H9 (cell line): ENCODE measurements at regions not wholly inside any gene's neighbourhood (a gene's known extent, or its start where the extent isn't known, plus 50 kb on each side); places are given as distances from the start of the nearest gene placed in this dataset.

Experiments
- DNase-seq: peaks from one replicate; pipeline ENCODE4 v3.0.0-alpha.2; 2017
- H2AFZ ChIP-seq: one replicate; pipeline ENCODE4 v1.6.1; 2013; ENCODE audit warnings: mild to moderate bottlenecking, low read length, control low read depth, moderate library complexity
- H2AK5ac ChIP-seq: 2 replicates; pipeline ENCODE4 v1.6.1; 2013; ENCODE audit warnings: low read length, control low read depth, mixed read lengths; ENCODE audit not compliant: insufficient read length
- H2BK120ac ChIP-seq: one replicate; pipeline ENCODE4 v1.6.1; 2013; ENCODE audit warnings: low read depth, mild to moderate bottlenecking, low read length, control low read depth, inconsistent platforms; ENCODE audit not compliant: poor library complexity, severe bottlenecking
- H2BK12ac ChIP-seq: 2 replicates; pipeline ENCODE4 v1.6.1; 2013; ENCODE audit warnings: low read length, control low read depth, mixed read lengths, low read depth; ENCODE audit not compliant: insufficient read length
- H2BK15ac ChIP-seq: 2 replicates; pipeline ENCODE4 v1.6.1; 2013; ENCODE audit warnings: low read depth, low read length, control low read depth
- H2BK20ac ChIP-seq: one replicate; pipeline ENCODE4 v1.6.1; 2013; ENCODE audit warnings: low read depth, mild to moderate bottlenecking, low read length, control low read depth, inconsistent platforms; ENCODE audit not compliant: poor library complexity, severe bottlenecking
- H2BK5ac ChIP-seq: 2 replicates; pipeline ENCODE4 v1.6.1; 2013; ENCODE audit warnings: low read length, control low read depth, mixed read lengths; ENCODE audit not compliant: insufficient read length
- H3K14ac ChIP-seq: 2 replicates; pipeline ENCODE4 v1.6.1; 2013; ENCODE audit warnings: low read length, control low read depth; ENCODE audit not compliant: insufficient read depth
- H3K18ac ChIP-seq: 2 replicates; pipeline ENCODE4 v1.6.1; 2013; ENCODE audit warnings: low read depth, mild to moderate bottlenecking, mixed read lengths, low read length, control low read depth; ENCODE audit not compliant: insufficient read length
- H3K23ac ChIP-seq: 2 replicates; pipeline ENCODE4 v1.6.1; 2013; ENCODE audit warnings: low read length, control low read depth, mixed read lengths, low read depth; ENCODE audit not compliant: insufficient read length
- H3K23me2 ChIP-seq: 2 replicates; pipeline ENCODE4 v1.6.1; 2013; ENCODE audit warnings: low read depth, mild to moderate bottlenecking, mixed read lengths, low read length, control low read depth; ENCODE audit not compliant: insufficient read length, poor library complexity, severe bottlenecking
- H3K27ac ChIP-seq: 2 replicates; pipeline ENCODE4 v1.5.1; 2013; ENCODE audit warnings: low read length, control low read depth, mixed read lengths, low read depth; ENCODE audit not compliant: insufficient read length
- H3K27me3 ChIP-seq: 2 replicates; pipeline ENCODE4 v1.6.1; 2013; ENCODE audit warnings: low read length, control low read depth, inconsistent platforms; ENCODE audit not compliant: insufficient read depth
- H3K4ac ChIP-seq: 2 replicates; pipeline ENCODE4 v1.6.1; 2013; ENCODE audit warnings: low read depth, mild to moderate bottlenecking, control low read depth, inconsistent platforms, low read length, moderate library complexity
- H3K4me1 ChIP-seq: 2 replicates; pipeline ENCODE4 v1.6.1; 2013; ENCODE audit warnings: low read length, control low read depth, inconsistent platforms; ENCODE audit not compliant: insufficient read depth
- H3K4me2 ChIP-seq: 2 replicates; pipeline ENCODE4 v1.6.1; 2013; ENCODE audit warnings: low read length, control low read depth, mixed read lengths; ENCODE audit not compliant: insufficient read length, insufficient read depth
- H3K56ac ChIP-seq: 2 replicates; pipeline ENCODE4 v1.6.1; 2013; ENCODE audit warnings: low read depth, mild to moderate bottlenecking, mixed read lengths, low read length, control low read depth; ENCODE audit not compliant: insufficient read length
- H3K79me1 ChIP-seq: 2 replicates; pipeline ENCODE4 v1.6.1; 2013; ENCODE audit warnings: low read depth, mild to moderate bottlenecking, moderate library complexity, low read length, control low read depth, inconsistent platforms; ENCODE audit not compliant: insufficient read depth, poor library complexity, severe bottlenecking
- H3K79me2 ChIP-seq: 2 replicates; pipeline ENCODE4 v1.6.1; 2013; ENCODE audit warnings: low read length, control low read depth, inconsistent platforms; ENCODE audit not compliant: insufficient read depth
- H3K9ac ChIP-seq: 2 replicates; pipeline ENCODE4 v1.6.1; 2013; ENCODE audit warnings: low read length, control low read depth, mixed read lengths; ENCODE audit not compliant: insufficient read length; ENCODE audit errors: extremely low read depth
- H3K9me3 ChIP-seq: one replicate; pipeline ENCODE4 v1.6.1; 2013; ENCODE audit warnings: low read depth, low read length, inconsistent platforms; ENCODE audit not compliant: control insufficient read depth
- H3T11ph ChIP-seq: one replicate; pipeline ENCODE4 v1.6.1; 2013; ENCODE audit warnings: mild to moderate bottlenecking, low read length, control low read depth, inconsistent platforms
- H4K20me1 ChIP-seq: one replicate; pipeline ENCODE4 v1.6.1; 2013; ENCODE audit not compliant: control insufficient read depth, insufficient read length, insufficient read depth
- H4K5ac ChIP-seq: 2 replicates; pipeline ENCODE4 v1.6.1; 2013; ENCODE audit warnings: low read depth, mild to moderate bottlenecking, mixed read lengths, low read length, control low read depth; ENCODE audit not compliant: insufficient read length
- H4K8ac ChIP-seq: replicated peaks from 2 replicates; pipeline ENCODE4 v1.6.1; 2013; ENCODE audit warnings: low read length, control low read depth, mixed read lengths, low read depth; ENCODE audit not compliant: insufficient read length
- H4K91ac ChIP-seq: 2 replicates; pipeline ENCODE4 v1.6.1; 2013; ENCODE audit warnings: low read depth, mild to moderate bottlenecking, moderate library complexity, mixed read lengths, low read length, control low read depth; ENCODE audit not compliant: insufficient read length
- H3K27ac Mint-ChIP-seq, 3 experiments: 2 replicates in 2 of 3; 3 replicates in 1 of 3; pipeline ENCODE4 v1.8.0; 2020 to 2021; ENCODE audit warnings: mixed read lengths in 3 of 3, mild to moderate bottlenecking in 1 of 3, moderate library complexity in 1 of 3
- H3K27me3 Mint-ChIP-seq: 2 replicates; pipeline ENCODE4 v1.8.0; 2021; ENCODE audit warnings: low read depth, mild to moderate bottlenecking, moderate library complexity, mixed read lengths
- H3K36me3 Mint-ChIP-seq, 3 experiments: 2 replicates in 2 of 3; 3 replicates in 1 of 3; pipeline ENCODE4 v1.8.0; 2020 to 2021; ENCODE audit warnings: low read depth in 3 of 3, mixed read lengths in 3 of 3; ENCODE audit not compliant: insufficient read depth in 1 of 3
- H3K4me1 Mint-ChIP-seq, 2 experiments: 2 replicates each; pipeline ENCODE4 v1.8.0; 2020; ENCODE audit warnings: mixed read lengths in 2 of 2
- H3K4me3 Mint-ChIP-seq, 2 experiments: 2 replicates in 1 of 2; 3 replicates in 1 of 2; pipeline ENCODE4 v1.8.0; 2020 to 2021; ENCODE audit warnings: mild to moderate bottlenecking in 2 of 2, mixed read lengths in 2 of 2, moderate library complexity in 1 of 2
- H3K9me3 Mint-ChIP-seq, 2 experiments: 2 replicates in 1 of 2; 3 replicates in 1 of 2; pipeline ENCODE4 v1.8.0; 2020; ENCODE audit warnings: mild to moderate bottlenecking in 2 of 2, mixed read lengths in 2 of 2, moderate library complexity in 1 of 2
- WGBS: extraction: QIAGEN DNeasy Blood & Tissue Kit; methylation state at CpG from one replicate; pipeline ENCODE4 v1.1.7; 2013; ENCODE audit warnings: missing lambda C conversion rate, low lambda C conversion rate, mixed read lengths; ENCODE audit not compliant: insufficient read length; ENCODE audit errors: extremely low coverage; 5-methylcytosine and 5-hydroxymethylcytosine counted together
- TF ChIP-seq, protein P1 (sequence below): fragments of 200-600 bp; sonication (generic); conservative IDR thresholded peaks from 3 replicates; pipeline ENCODE4 v1.8.0; 2021; ENCODE audit warnings: antibody characterized with exemption, mild to moderate bottlenecking

DNA sequence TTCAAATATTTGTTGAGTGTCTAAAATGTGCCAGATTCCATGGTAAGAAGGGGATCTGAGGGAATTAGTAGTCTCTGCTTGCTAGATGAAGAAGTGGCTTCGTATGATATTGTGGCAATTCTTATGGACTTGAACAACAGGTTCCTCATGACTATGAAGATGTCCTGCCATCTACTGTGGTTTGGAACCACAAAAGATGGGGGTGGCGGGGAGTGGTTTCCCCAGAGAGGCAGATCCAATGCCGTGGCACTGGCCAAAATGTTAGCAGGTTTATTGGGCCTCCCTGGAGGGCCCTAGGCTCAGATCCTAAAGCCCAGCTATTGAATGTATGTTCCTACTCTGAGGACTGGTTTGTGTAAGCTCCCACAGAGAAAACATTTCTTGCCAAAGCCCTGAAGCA, 120.8 kb downstream of the RGS2 start:
- H4K8ac ChIP-seq: no peak overlapping the region
- no peaks in the 10 kb centered on the region for H4K20me1 ChIP-seq
- TF ChIP-seq, protein P1, sequence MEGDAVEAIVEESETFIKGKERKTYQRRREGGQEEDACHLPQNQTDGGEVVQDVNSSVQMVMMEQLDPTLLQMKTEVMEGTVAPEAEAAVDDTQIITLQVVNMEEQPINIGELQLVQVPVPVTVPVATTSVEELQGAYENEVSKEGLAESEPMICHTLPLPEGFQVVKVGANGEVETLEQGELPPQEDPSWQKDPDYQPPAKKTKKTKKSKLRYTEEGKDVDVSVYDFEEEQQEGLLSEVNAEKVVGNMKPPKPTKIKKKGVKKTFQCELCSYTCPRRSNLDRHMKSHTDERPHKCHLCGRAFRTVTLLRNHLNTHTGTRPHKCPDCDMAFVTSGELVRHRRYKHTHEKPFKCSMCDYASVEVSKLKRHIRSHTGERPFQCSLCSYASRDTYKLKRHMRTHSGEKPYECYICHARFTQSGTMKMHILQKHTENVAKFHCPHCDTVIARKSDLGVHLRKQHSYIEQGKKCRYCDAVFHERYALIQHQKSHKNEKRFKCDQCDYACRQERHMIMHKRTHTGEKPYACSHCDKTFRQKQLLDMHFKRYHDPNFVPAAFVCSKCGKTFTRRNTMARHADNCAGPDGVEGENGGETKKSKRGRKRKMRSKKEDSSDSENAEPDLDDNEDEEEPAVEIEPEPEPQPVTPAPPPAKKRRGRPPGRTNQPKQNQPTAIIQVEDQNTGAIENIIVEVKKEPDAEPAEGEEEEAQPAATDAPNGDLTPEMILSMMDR: no peak
- no peak overlapping the region for H3K18ac ChIP-seq
- H3K4me1 Mint-ChIP-seq: peaks cover 14 to 22% of the 10 kb centered on the region in 2 experiments
- no peak overlapping the region for H2BK120ac ChIP-seq
- no peak overlapping the region for H3K4me2 ChIP-seq
- no peaks in the 10 kb centered on the region for H3K79me2 ChIP-seq
- no peak overlapping the region for H3K9ac ChIP-seq
- no peak overlapping the region for H2AFZ ChIP-seq
- H3K9me3 Mint-ChIP-seq: peaks cover 0 to 3% of the 10 kb centered on the region in 2 experiments; a peak in 1 of 5 replicates
- no peak for DNase-seq
- no peak overlapping the region for H2AK5ac ChIP-seq
- H3K9me3 ChIP-seq: no peaks in the 10 kb centered on the region
- no CpG with 5 or more reads among the region's 3 CpGs for WGBS
- H2BK12ac ChIP-seq: no peak overlapping the region
- H2BK15ac ChIP-seq: no peak overlapping the region
- H3K14ac ChIP-seq: no peak overlapping the region
- peaks cover 0 to 5% (median 0%) of the 10 kb centered on the region in 3 experiments; a peak in 1 of 7 replicates for H3K36me3 Mint-ChIP-seq
- H2BK5ac ChIP-seq: no peak overlapping the region
- no peak overlapping the region for H3K56ac ChIP-seq
- H3K4me1 ChIP-seq: no peaks in the 10 kb centered on the region; the same call in 1 of the 2 replicates
- H3K27ac ChIP-seq: no peak overlapping the region
- no peaks in the 10 kb centered on the region for H3K79me1 ChIP-seq
- no peaks in the 10 kb centered on the region for H3K23me2 ChIP-seq
- H3K4me3 Mint-ChIP-seq: no peak overlapping the region
- no peak overlapping the region for H3K27ac Mint-ChIP-seq
- no peak overlapping the region for H4K5ac ChIP-seq
- H3K27me3 Mint-ChIP-seq: no peaks in the 10 kb centered on the region
- H3T11ph ChIP-seq: no peak overlapping the region
- H3K27me3 ChIP-seq: no peaks in the 10 kb centered on the region
- no peak overlapping the region for H2BK20ac ChIP-seq
- H3K4ac ChIP-seq: no peak overlapping the region
- H3K23ac ChIP-seq: no peak overlapping the region
- no peak overlapping the region for H4K91ac ChIP-seq
